GM12891 (cell line): ENCODE measurements at regions not wholly inside any gene's neighbourhood (a gene's known extent, or its start where the extent isn't known, plus 50 kb on each side); places are given as distances from the start of the nearest gene placed in this dataset.

Experiments used
- POLR2A ChIP-seq: IDR thresholded peaks from 2 replicates; pipeline ENCODE4 v1.6.1; 2011; ENCODE audit warnings: low read depth, low read length, control low read depth
- POLR2AphosphoS5 ChIP-seq: IDR thresholded peaks from 2 replicates; pipeline ENCODE4 v1.6.1; 2011; ENCODE audit warnings: low read depth, low read length, control low read depth
- TAF1 ChIP-seq: IDR thresholded peaks from 2 replicates; pipeline ENCODE4 v1.6.1; 2011; ENCODE audit warnings: low read depth, low read length, control low read depth

DNA sequence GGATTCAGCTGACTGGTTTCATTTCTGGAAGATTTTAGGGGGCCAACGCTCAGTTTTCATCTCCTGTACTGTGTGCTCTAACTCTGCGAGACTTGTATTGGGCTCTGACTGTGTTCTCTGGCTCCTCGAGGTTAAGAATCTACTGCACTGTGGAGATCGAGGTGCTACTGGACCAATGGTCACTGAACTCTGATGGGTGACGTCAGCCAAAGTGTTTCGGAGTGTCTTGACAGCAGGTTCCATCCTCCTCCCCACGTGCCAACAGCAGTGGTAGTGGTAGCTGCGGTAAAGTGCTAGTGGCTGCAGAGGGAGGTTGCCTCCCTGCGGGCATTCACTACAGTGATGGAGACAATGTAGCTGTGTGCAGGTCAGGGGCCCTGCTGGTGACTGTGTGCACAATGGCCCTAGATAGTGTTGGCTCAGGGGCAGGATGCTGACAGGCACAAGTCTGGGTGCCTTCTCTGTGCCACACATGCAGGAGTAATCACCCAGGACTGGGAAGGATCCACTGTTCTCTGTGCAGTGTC lies 705.7 kb upstream of the DDX18 start:
- TF ChIP-seq POLR2AphosphoS5 (no peak), POLR2A (no peak), TAF1 (no peak)
